ENCODE measurements at regions not wholly inside any gene's neighbourhood (a gene's known extent, or its start where the extent isn't known, plus 50 kb on each side); places are given as distances from the start of the nearest gene placed in this dataset.
A peak's percentile ranks its signal among the peaks of the same experiment; 100 is the strongest.
"Not testable (repeated sequence)": the region's sequence is repeated elsewhere in the genome, so short reads cannot be mapped to it uniquely, and the experiment has no call there.

DNA sequence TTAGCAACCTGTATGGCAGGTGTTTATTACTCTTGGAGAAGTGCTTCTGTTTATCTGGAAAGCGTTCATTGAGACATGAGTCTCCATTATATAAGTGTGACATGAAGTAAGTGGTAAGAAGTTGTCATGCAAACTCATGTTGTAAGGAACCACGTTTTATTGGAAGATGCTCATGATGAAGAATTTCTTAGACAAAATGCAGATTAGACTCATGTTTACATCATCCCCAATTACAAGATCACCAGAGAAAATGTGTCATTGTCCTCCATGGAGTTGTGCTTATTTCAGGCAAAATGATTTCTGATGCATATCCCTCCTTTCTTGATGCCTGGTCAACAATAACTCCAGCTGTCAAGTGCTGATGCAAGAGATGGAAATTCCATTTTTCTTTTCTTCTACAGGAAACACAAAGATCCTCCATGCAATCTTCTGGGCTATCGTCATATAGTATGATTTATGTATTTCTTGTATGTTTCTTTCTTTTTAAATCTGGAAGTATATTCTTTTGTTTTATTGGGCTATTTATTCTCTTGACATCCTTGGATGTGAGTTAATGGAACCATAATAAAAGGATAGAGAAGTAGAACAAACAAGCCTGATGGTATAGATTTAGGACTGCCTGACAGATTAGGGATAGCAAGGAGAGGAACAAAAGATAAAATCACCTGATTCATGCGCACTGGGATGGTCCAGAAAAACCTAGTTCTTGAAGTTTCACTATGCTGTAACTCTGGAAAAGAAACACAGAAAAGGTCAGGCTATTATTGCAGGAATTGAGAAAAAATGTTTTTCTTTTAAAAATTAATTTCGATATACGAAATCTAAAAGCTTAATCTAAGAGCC is 50.7 kb upstream of the DIAPH3 start:
- no peak for DNase-seq

DNA sequence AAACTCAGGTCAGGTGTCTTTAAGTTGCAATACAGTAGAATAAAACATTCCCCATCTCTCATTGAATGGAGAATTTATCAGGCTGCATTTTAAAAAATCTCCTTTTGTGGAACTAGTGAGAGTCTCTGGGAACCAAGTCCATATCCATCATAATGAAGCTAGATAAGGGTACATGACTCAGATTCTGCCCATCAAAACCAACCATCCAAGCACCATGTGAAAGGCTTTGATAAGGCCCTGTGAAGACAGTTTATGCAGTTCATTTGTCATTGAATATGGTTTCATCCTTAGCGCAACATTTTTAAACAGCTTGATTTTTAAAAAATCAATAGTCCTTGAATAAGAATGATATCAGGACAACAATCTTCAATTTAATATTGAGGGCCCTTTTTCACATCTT is 56.3 kb upstream of the DIAPH3 start:
- no peak for DNase-seq

DNA sequence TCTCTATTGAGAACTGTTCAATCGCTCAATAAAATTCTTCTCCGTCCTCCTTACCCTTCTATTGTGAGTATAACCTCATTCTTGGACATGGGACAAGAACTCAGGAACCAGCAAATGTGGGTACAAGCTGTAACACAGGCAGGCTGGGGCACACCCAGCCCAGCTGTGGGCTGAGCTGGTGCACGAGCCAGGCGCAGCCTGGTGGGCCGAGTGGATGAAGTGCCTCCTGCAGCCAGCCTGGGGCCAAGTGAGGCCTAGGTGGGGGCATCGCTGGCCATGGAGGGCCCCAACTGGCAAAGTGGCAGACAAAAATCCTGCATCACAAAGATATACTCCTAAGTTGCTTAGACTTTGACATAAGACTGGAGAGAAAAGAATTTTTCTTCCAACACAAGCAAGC is 57.9 kb upstream of the DIAPH3 start:
- DNase-seq = no peak

DNA sequence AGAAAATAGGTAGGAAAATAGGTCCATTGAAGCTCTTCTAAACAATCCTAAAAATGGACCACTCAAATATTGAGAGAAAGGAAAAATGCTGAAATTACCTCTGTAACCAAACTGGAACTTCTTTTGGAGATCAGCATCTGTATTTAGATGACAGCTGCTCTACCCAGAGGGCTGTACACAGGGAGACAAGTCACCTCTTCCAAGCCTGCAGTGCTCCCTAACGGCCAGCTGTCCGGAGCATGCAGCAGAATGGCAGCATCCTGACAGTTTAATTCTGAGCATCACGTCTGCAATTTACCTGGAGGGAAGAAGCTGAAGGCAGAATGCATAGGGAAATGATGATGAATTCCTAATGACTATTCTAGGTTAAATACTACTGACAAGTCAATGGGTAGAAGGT is 62.8 kb upstream of the DIAPH3 start:
- DNase-seq = peak; percentile 29

DNA sequence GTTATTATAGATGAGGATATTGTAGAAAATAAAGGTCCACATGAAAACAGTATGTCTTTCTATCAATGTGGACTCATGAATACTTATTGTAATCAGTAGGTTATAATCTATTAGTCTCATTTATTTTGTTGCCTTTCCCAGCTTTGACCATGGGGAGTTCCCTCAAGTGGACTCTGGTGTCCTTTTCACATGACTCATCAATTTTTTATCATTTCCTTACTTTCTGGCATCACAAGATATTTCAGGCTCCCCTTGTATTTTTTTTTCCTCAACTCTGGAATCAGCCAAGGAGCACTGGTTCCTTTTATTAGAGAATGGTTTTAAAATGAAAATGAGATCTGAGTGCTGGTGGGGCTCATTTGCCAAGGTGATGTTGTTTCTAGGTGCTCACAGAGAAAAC is 63.4 kb upstream of the DIAPH3 start:
- no peak for DNase-seq

DNA sequence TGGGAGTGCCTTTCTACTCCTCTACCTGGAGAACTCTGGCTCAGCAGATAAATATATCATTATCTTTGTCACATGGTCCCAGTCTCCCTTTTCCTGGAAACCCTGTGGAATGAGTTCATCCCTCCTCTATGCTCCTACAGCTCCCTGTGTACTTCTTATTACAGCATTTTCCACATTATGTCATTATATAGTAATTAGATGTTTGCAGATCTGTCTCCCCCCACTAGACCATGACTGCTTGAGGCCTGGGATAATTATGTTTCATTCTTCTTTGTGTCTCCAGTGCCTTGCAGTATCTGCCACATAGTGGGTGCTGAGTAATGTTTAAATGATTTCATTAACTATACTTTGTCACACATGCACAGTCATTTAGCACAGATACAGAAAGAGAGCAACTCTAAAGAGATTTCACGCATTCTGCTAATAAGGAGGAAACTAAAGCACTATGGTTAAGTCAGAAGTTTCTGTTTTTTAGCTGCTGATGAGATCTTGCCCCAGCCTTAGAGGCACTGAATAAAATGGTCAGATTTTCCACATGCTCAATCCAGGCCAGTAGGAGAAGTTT is 66.1 kb upstream of the DIAPH3 start:
- no peak for DNase-seq

DNA sequence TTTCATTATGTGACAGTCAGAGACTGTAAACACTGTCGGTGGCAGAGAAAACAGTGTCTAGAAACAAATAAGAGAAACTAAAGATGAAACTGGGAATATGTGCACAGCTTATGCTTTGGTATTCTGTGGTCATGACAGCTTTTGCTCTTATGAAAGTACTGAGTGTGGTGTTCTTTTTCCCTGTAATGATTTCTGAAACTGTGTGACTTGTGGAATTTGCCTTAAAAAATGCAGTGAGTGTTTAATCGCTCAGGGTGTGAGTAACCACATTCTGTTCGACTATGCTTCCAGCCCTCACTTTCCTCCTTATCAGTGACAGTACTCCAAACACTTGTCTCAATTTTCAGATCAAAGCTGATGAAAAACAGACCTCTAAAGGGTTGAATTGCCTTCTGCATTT is 66.9 kb upstream of the DIAPH3 start:
- DNase-seq = peak; percentile 1

DNA sequence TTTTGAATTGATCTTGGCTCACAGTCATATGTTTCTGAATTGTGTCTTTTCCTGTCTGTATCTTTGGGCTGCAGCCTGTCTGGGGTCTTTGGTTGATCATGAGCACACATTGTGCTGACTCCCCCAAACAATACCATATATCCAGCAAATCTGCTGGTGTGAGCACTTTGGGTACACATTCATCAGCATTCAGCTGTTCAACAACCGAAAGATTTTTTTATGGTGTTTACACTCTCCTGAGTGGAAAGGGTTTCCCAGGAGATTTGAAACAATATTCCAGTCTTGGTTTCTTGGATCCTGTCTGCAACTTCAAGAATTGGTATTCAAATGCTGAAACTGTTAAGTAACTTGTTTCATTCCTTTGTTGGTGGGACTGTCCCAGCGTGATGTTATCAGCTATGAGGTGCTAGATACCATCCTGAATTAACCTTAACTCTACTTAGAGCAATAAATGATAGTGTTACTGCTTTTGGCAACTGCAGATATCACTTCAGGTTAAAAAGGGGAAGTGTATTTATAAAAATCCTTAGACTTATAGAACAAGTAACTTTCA is 78.4 kb upstream of the DIAPH3 start:
- no peak for DNase-seq

DNA sequence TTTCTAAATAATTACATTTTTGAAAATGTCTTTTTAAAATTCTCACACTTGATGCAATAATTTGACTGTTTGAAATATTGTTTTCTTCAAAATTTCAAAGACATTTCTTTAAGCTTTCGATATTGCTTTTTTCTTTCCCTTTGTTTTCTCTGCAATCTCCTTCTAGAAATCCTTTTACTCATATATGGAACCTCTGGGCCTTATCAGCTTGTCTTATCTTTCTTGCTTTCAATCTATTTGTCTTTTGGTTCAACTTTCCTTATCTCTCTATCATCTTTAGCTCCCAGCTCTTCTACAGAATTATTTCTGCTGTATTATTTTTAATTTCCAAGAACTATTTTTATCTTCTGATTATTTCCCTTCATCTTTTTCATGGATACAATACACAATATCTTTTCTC is 80.7 kb upstream of the DIAPH3 start:
- no peak for DNase-seq

DNA sequence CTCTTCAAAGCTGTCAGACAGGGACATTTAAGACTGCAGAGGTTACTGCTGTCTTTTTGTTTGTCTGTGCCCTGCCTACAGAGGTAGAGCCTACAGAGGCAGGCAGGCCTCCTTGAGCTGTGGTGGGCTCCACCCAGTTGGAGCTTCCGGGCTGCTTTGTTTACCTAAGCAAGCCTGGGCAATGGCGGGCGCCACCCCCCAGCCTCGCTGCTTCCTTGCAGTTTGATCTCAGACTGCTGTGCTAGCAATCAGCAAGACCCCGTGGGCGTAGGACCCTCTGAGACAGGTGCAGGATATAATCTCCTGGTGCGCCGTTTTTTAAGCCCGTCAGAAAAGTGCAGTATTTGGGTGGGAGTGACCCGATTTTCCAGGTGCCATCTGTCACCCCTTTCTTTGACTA is 87.7 kb upstream of the DIAPH3 start:
- not testable (repeated sequence) for DNase-seq

DNA sequence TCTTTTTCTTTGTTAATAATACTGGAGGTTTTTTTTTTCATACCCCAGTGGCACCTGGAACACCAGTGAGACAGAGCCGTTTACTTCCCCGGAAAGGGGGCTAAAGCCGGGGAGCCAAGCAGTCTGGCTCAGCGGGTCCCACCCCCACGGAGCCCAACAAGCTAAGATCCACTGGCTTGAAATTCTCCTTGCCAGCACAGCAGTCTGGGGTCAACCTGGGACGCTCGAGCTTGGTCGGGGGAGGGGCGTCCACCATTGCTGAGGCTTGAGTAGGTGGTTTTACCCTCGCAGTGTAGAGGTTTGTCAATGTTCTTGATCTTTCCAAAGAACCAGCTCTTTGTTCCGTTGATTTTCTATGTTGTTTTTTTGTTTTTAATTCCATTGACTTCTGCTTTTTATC is 94.6 kb upstream of the DIAPH3 start:
- DNase-seq = no peak

DNA sequence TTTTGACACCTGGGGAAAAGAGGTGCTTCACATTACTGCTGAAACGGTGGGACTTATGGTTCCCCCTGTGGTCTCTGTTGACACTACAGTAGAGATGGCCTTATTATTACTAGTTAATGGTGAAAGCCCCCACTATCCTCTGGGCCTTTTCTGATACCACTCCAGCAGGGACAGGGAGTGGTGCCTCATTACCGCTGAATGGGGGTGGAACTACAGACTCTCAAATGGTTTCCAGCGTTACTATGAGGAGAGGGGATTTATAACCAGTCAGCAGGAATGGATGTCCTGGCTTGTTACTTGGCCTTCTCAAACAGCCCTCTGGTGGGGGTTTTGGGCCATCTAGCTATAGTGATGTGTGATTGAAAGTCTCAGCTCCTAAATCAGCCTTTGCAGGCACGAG is 96.7 kb upstream of the DIAPH3 start:
- no peak for DNase-seq

DNA sequence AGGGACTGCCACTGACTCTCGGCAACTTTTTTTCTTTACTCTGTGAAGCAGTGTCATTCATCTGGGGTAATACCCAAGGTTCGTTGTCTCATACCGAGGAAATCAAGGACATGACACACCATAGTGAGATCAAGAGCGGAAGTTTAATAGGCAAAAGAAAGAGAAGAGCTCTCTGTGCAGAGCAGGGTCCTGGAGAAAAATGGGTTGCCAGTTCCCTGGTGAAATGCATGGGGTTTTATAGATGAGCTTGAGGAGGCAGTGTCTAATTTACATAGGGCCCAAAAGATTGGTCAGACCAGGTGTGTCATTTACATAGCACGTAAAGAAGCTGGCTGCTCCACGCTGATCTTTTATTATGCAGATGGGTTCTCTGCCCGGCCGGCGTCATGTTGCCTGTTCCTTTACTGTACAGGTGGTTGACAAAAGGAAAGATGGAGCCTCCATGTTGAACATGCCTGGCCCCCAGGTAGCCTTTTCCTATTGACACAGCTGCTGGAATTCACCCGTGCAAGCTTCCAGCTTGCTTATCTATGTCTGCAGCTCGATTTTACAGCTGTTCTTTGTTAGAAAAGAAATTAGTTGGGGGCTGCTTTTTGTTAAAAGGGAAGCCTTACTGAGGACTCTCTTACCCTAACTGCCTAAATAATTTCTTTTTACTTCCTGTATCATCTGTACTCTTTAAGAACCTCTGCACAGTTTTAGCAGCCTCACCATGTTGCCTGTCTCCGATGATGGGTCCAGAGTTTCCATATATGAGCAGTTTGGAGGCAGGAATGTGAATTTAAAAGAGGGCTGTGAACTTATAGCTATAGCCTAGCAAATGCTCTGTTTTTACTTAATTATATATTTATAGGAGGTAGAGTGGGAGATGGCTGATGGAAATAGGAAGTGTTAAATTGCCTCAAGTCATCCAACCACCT is 98.0 kb upstream of the DIAPH3 start:
- DNase-seq = no peak

DNA sequence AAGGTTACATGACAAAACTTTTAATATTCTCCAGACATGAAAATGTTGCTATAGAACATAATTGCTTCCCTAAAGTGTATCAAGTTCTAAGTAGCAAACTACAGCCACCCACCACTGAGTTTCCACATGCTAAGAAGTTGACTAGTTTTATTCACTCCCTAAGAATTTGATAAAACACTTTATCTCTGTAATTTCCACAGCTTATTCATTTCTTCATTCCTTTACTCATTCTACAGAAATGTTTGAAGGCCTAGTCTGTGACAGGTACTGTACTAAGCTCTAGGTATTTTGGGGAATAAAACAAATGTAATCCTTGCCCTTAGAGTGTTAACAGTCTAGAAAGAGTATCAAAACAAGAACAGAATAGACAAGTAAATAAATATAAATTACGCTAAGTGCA is 101.8 kb upstream of the DIAPH3 start:
- DNase-seq = no peak

DNA sequence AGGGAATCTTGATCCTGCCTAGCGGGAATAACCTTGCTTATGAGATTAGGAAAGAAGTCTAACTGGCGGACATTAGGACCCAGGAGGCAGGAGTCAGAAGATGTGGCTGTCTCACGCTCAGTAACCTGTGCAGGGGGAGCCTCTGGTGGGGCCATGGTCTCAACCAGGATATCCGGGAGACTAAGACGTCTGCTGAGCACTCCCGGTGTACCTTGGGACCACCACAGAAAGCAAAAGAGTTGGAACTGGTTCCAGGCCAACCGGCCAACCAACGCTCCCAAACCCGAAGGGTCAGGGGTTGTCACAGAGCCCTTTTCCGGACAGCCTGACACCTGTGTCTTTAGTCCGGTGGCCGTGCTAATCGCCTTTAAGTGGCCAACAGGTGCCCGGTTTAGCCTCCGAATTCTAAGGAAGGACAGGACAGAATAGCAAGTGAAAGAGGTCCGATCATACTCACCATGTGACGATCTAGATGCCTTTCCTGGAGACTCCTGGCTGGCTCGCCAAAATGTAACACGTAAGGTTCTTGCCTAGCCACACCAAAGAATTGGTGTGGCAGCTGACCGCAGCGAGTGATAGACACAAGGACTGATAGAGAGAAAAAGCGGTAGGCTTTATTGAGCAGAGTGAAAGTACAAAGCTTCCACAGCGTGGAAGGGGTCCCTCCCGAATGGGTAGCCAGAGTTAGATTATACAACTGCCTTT is 103.9 kb upstream of the DIAPH3 start:
- peak; percentile 2 for DNase-seq

DNA sequence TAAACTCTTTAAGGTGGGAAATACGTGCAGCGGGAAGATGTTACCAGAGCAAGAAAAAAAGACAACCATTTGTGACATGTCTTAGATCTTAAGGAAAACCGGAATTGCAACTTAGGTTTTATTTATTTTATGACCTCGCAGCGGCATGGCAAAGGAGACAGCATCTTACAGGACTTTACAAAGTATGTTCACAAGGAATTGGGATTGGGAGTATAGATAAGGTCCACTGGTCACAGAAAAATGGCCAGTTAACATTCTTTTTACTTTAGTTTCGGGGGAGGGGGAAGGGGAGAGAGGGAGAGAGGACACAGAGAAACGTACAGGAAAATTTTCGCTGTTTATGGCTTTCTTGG is 104.5 kb upstream of the DIAPH3 start:
- DNase-seq = no peak

DNA sequence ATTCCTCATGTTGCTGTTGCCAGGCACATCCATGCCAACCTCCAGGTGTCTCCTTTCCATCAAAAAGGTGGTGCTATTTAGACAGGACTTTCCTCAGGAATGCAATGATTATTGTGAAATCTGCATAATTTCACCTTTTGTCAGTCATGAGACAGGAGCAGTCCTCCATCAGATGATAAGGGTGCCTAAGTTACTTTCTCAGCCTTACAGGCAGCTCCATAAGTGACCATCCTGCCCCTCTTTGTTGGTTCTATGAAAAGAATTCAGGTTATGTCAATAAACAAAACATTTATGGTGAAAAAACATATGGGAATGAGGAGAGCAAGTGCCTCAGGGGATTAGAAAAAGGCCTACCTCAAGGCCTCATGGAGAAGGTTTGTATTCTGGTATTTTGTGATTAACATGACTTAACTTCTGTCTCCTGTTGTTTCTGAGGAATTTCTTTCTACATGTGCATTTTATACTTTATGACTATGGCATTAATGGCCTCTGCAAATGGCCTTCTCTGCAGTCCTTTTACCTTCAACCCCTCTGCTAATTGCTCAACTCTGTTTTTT is 110.3 kb upstream of the DIAPH3 start:
- DNase-seq = no peak

DNA sequence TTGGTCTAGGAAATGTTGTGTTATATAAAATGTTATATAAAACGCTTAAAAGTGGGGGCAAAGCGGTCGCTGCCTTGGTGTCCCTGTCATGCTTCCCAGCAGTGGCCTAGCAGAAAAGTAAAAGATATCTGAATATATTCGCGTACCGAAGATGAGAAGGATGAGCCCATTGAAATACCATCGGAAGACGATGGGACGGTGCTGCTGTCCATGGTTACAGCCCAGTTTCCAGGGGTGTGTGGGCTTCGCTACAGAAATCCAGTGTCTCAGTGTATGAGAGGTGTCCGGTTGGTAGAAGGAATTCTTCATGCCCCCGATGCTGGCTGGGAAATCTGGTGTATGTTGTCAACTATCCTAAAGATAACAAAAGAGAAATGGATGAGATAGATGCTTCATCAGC is 110.9 kb upstream of the DIAPH3 start:
- DNase-seq = no peak

DNA sequence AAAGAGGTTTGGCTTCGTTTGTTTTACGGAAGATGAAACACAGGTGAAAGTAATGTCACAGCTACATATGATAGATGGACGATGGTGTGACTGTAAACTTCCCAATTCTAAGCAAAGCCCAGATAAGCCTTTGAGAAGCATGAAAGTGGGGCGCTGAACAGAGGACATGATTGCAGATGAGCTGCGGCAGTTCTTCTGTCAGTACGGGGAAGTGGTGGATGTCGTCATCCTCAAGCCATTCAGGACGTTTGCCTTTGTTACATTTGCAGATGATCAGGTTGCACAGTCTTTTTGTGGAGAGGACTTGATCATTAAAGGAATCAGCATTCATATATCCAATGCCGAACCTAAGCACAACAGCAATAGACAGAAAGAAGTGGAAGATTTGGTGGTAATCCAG is 111.5 kb upstream of the DIAPH3 start:
- DNase-seq = no peak

DNA sequence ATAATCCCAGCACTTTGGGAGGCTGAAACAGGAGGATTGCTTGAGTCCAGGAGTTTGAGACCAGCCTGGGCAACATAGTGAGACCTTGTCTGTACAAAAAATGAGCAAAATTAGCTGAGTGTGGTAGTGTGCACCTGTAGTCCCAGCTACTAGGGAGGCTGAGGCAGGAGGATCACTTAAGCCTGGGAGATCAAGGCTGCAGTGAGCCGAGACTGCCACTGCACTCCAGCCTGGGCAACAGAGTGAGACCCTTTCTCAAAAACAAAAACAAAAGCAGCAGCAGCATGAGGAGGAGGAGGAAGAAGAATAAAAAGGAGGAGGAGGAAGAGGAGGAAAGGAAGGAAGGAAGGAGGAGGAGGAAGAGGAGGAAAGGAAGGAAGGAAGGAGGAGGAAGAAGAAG is 116.5 kb upstream of the TDRD3 start:
- DNase-seq = not testable (repeated sequence)

DNA sequence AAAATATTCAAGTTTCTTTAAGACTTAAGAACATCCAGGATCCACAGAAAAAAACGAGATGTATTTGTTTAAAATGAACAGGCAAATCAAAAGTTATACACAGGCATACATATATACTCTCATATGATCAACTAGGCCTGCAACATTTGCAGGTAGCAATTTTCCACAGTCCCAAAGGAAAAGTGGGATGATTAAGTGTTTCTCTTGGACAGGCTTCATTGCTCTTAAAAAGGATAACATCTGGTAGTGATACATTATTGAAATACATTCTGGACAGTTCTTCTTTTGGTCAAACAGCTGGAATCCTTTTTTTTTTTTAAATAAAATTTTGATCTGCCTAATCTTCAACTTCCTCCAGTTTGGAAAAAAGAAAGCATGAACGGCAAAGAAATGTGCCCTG is 114.8 kb upstream of the TDRD3 start:
- no peak for DNase-seq

DNA sequence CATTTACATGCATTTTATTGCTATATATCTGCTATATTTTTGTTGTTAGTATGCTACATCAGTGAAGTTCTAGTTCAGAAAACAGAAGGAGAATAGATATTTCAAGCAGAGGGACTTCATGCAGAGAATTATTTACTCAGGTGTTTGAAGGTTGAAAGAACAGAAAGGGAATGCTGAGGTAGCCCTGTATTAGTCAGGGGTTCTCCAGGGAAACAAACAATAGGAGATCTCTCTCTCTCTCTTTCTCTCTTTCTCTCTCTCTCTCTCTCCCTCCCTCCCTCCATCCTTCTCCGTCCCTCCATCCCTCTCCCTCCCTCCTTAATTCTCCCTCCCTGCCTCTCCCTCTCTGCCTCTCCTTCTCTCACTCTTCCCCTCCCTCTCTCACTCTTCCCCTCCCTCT is 114.3 kb upstream of the TDRD3 start:
- no peak for DNase-seq

DNA sequence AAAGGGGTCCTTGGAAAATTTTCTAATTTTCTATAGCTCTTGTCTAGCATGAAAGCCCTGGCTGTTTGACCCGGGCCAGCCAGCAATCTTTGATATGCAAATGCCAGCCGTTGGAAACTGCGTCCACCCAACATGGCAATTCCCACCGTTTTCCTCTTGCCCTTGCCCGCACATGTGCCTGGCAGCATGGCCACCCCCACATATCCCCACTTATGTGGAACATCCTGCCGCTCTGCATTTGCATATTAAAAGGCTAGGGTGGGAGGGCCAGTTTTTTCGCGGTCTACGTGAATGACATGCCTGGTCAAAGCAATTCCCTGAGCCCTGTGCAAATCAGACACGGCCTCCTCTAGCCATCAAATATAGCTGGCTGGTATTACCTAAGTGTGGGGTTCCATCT is 110.3 kb upstream of the TDRD3 start:
- DNase-seq = no peak

All from EL (cell line).